Skeletal muscle tissue (tissue), 3 donors: ENCODE measurements at regions not wholly inside any gene's neighbourhood (a gene's known extent, or its start where the extent isn't known, plus 50 kb on each side); places are given as distances from the start of the nearest gene placed in this dataset.

ENCODE experiments used
- H3K27ac ChIP-seq: one replicate; pipeline ENCODE4 v1.7.0; 2013; ENCODE audit warnings: mild to moderate bottlenecking, low read depth, low read length, inconsistent platforms
- H3K27me3 ChIP-seq, 3 donors: one replicate each; pipeline ENCODE4 v1.7.0; 2013; ENCODE audit warnings: low read length in 3 of 3; ENCODE audit not compliant: control insufficient read depth in 3 of 3, insufficient read depth in 3 of 3
- H3K36me3 ChIP-seq, 3 donors: one replicate each; pipeline ENCODE4 v1.7.0; 2013; ENCODE audit warnings: low read length in 3 of 3; ENCODE audit not compliant: control insufficient read depth in 3 of 3, insufficient read depth in 3 of 3
- H3K4me1 ChIP-seq, 3 donors: one replicate each; pipeline ENCODE4 v1.7.0; 2013; ENCODE audit warnings: low read length in 3 of 3, mild to moderate bottlenecking in 3 of 3; ENCODE audit not compliant: control insufficient read depth in 3 of 3, insufficient read depth in 3 of 3
- H3K4me3 ChIP-seq, 3 donors: one replicate each; pipeline ENCODE4 v1.7.0; 2013; ENCODE audit warnings: low read length in 3 of 3
- H3K9ac ChIP-seq, 3 donors: one replicate each; pipeline ENCODE4 v1.7.0; 2013; ENCODE audit warnings: low read length in 3 of 3, mild to moderate bottlenecking in 3 of 3, moderate library complexity in 2 of 3, low read depth in 1 of 3
- H3K9me3 ChIP-seq, 3 donors: one replicate each; pipeline ENCODE4 v1.7.0; 2013; ENCODE audit warnings: low read length in 3 of 3; ENCODE audit not compliant: control insufficient read depth in 3 of 3
- donor health status: Osteomylitis.

GRCh38 chr21:22044431-22044830 lies 1046.2 kb downstream of the NCAM2 start:
- H3K36me3 ChIP-seq = no peaks in the 10 kb centered on the region
- no peak overlapping the region for H3K27ac ChIP-seq
- no peaks in the 10 kb centered on the region for H3K9me3 ChIP-seq
- H3K4me1 ChIP-seq = no peaks in the 10 kb centered on the region
- no peak overlapping the region for H3K4me3 ChIP-seq
- H3K27me3 ChIP-seq = no peaks in the 10 kb centered on the region
- H3K9ac ChIP-seq = no peak overlapping the region

- Histone ChIP-seq H3K4me3 (no peak overlapping the region), H3K36me3 (no peaks in the 10 kb centered on the region), H3K9me3 (no peaks in the 10 kb centered on the region), H3K27ac (no peak overlapping the region), H3K4me1 (no peaks in the 10 kb centered on the region), H3K9ac (no peak overlapping the region), H3K27me3 (no peaks in the 10 kb centered on the region)
Measured at GRCh38 chr21:22046576-22046975, 1048.4 kb downstream of the NCAM2 start.

GRCh38 chr21:22056904-22057303 lies 1058.7 kb downstream of the NCAM2 start:
- Histone ChIP-seq H3K27ac (no peak overlapping the region), H3K9ac (no peak overlapping the region), H3K4me3 (no peak overlapping the region), H3K4me1 (no peaks in the 10 kb centered on the region), H3K27me3 (no peaks in the 10 kb centered on the region), H3K9me3 (no peaks in the 10 kb centered on the region), H3K36me3 (no peaks in the 10 kb centered on the region)

GRCh38 chr21:22062472-22063139 lies 1064.4 kb downstream of the NCAM2 start:
- Histone ChIP-seq H3K27ac (no peak overlapping the region), H3K27me3 (no peaks in the 10 kb centered on the region), H3K9ac (no peak overlapping the region), H3K4me3 (no peak overlapping the region), H3K4me1 (no peaks in the 10 kb centered on the region), H3K9me3 (no peaks in the 10 kb centered on the region), H3K36me3 (no peaks in the 10 kb centered on the region)

- H3K36me3 ChIP-seq = no peaks in the 10 kb centered on the region
- H3K9ac ChIP-seq = no peak overlapping the region
- H3K4me3 ChIP-seq = no peak overlapping the region
- no peaks in the 10 kb centered on the region for H3K4me1 ChIP-seq
- H3K27me3 ChIP-seq = no peaks in the 10 kb centered on the region
- H3K9me3 ChIP-seq = no peaks in the 10 kb centered on the region
- no peak overlapping the region for H3K27ac ChIP-seq
Measured at GRCh38 chr21:22063140-22063539, 1064.9 kb downstream of the NCAM2 start.

- H3K27ac ChIP-seq = no peak overlapping the region
- no peaks in the 10 kb centered on the region for H3K9me3 ChIP-seq
- H3K27me3 ChIP-seq = no peaks in the 10 kb centered on the region
- no peaks in the 10 kb centered on the region for H3K36me3 ChIP-seq
- no peaks in the 10 kb centered on the region for H3K4me1 ChIP-seq
- H3K9ac ChIP-seq = no peak overlapping the region
- no peak overlapping the region for H3K4me3 ChIP-seq
Measured at GRCh38 chr21:22076471-22076870, 1078.3 kb downstream of the NCAM2 start.

- Histone ChIP-seq H3K9me3 (no peaks in the 10 kb centered on the region), H3K27ac (no peak overlapping the region), H3K27me3 (no peaks in the 10 kb centered on the region), H3K4me1 (no peaks in the 10 kb centered on the region), H3K36me3 (no peaks in the 10 kb centered on the region), H3K9ac (no peak overlapping the region), H3K4me3 (no peak overlapping the region)
Measured at GRCh38 chr21:22083899-22084298, 1085.7 kb downstream of the NCAM2 start.

- no peaks in the 10 kb centered on the region for H3K4me1 ChIP-seq
- H3K27me3 ChIP-seq = no peaks in the 10 kb centered on the region
- no peaks in the 10 kb centered on the region for H3K9me3 ChIP-seq
- no peaks in the 10 kb centered on the region for H3K36me3 ChIP-seq
- H3K27ac ChIP-seq = no peak overlapping the region
- no peak overlapping the region for H3K4me3 ChIP-seq
- no peak overlapping the region for H3K9ac ChIP-seq
Measured at GRCh38 chr21:22096314-22096713, 1098.1 kb downstream of the NCAM2 start.

- no peaks in the 10 kb centered on the region for H3K4me1 ChIP-seq
- no peaks in the 10 kb centered on the region for H3K27me3 ChIP-seq
Measured at GRCh38 chr21:22106720-22107410, 1108.7 kb downstream of the NCAM2 start.

GRCh38 chr21:22115746-22116145 lies 1117.5 kb downstream of the NCAM2 start:
- Histone ChIP-seq H3K9ac (no peak overlapping the region), H3K36me3 (no peaks in the 10 kb centered on the region), H3K27me3 (no peaks in the 10 kb centered on the region), H3K4me3 (no peak overlapping the region), H3K9me3 (no peaks in the 10 kb centered on the region), H3K4me1 (no peaks in the 10 kb centered on the region), H3K27ac (no peak overlapping the region)

More at GRCh38 chr21:22106720-22107410, 1108.7 kb downstream of the NCAM2 start:
- no peaks in the 10 kb centered on the region for H3K36me3 ChIP-seq
- H3K27ac ChIP-seq = no peak overlapping the region
- no peak overlapping the region for H3K4me3 ChIP-seq
- H3K9me3 ChIP-seq = no peaks in the 10 kb centered on the region
- no peak overlapping the region for H3K9ac ChIP-seq
